Fibroblast of upper back skin (primary cell): ENCODE measurements at regions not wholly inside any gene's neighbourhood (a gene's known extent, or its start where the extent isn't known, plus 50 kb on each side); places are given as distances from the start of the nearest gene placed in this dataset.
"Not testable (repeated sequence)": the region's sequence is repeated elsewhere in the genome, so short reads cannot be mapped to it uniquely, and the experiment has no call there.

Source experiments
- DNase-seq: peaks from one replicate; pipeline ENCODE4 v3.0.0-alpha.2; 2013

GRCh38 chr5:62956597-62956996, 378.0 kb downstream of the LRRC70 start:
- no peak for DNase-seq

DNA sequence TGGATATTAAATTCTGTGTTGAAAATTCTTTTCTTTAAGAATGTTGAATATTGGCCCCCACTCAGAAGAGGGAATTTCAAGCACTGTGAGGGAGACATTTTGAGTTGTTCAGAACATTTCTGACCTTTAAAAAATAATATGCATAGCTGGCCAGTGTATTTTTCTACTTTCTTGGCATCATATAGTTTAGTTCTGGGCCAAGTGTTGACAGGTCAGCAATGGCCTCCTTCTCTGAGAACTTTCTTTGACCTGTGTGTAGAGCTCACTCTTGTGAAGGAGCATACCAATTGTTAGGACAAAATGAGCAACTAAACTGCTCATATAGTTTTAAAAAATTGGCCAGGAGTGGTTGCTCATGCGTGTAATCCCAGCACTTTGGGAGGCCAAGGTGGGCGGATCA, 376.0 kb downstream of the LRRC70 start:
- no peak for DNase-seq

DNA sequence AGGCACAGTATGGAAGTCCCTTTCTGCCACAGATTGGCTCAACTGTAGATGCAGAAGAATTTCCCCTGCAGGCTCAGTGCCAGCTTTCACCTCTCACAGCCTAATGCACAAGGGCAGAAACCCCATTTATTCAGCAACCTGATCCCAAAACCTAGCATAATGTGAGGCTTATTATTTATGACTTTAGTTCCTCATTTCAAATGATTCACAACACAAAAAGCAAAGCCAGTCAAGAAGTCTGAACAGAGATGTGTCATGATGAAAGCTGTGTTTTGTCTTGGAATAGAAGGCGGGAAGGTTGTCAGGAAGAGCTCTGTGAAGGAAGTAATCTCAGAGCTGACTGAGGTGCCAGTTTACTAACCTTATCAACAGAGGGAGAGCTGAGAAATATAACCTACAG, 369.7 kb downstream of the LRRC70 start:
- no peak for DNase-seq

DNA sequence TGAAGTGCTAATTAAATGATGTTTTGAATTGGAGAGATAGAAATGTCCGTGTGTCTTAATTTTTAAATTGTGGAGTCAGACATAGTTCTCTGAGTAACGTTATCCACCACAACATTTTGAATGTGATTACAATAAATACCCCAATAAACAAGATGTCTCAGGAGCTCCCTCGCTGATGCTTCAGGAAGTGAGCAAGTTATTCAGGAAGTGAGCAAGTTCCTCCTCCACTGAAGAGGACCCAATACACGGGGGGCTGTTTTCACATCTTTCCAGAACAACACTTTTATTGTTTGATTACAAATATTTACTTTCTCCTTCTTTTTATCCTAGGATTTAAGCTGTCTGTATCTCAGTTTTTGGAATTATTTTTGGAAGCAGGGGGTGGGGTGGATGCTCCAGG, 363.8 kb downstream of the LRRC70 start:
- no peak for DNase-seq

GRCh38 chr5:62938927-62939326, 360.3 kb downstream of the LRRC70 start:
- DNase-seq: peak; percentile 4

DNA sequence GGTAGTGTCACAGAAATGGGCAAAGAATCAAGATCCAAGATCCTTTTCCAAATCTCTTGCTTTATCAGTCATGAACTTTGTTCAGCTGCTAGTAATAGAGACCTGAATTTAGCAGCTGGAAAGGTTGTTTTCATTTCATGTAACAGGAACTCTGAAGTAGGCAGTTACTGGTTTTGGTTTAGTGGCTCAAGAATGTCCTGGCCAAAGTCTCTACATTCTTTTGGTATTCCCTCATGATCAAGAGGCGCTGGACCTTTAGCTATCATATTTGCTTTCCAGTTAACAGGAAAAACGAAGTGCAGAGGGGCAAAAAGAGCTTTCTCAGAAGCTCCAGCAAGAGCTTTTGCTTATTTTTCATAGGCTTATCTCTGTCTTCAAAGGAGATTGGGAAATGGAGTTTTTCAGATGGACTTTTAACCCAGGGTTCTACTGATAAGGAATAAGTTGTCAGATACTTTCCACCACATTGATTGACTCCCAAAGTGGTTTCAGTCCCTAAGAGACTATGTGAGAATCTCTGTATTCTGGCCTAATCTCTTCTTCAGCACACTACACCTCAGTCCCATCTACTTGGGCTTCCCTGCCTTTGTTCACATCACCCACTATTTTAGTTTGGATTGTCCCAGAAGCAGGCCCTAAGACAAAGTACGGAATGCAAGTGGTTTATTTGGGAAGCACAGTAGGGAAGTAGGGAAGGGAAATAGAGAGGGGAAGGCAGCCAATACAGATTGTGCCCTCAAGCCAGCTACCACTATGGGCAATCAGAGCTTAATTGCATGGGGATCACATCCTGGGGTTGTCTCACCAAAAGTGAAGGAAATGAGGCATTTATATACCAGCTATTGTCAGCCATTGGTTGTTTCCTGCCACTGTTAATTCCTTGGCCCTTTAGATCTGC, 359.3 kb downstream of the LRRC70 start:
- peak; percentile 36 for DNase-seq

DNA sequence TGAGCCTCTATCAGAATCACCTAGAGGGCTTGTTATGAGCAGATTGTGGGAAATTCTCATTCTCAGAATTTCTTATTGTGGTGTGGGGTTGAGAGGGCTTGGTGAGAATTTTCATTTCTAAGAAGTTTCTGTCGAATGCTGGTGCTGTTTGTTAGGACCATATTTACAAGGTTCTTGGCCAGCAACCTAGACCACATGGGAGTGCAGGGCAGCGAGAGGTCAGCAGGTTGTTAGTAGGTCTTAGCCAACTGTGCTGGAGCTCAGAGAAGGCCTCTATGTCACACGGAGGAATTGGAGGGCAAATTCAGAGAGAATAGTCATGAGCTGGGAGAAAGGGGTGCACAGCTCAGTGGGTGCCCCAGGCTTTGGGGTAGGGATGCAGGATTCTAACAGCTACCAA, 357.0 kb downstream of the LRRC70 start:
- DNase-seq: no peak

DNA sequence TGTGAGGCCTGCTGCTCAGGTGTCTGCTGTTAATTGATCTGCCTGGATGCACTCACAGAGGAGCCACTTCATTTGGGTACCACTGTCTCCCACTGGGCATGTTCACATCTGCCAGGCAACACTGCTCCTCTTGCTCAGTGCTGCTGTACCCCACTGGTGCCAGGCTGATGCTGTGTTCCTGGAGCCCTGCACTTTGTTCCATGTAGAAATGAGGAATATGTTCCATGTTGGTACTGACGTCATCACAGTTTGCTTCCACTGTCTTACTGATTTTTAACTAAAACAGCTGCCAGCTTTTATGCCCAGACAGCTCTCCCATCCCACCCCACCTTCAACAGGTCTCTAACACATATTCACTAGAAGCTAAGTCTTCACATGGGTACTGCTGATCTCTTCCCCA, 355.7 kb downstream of the LRRC70 start:
- DNase-seq: no peak

DNA sequence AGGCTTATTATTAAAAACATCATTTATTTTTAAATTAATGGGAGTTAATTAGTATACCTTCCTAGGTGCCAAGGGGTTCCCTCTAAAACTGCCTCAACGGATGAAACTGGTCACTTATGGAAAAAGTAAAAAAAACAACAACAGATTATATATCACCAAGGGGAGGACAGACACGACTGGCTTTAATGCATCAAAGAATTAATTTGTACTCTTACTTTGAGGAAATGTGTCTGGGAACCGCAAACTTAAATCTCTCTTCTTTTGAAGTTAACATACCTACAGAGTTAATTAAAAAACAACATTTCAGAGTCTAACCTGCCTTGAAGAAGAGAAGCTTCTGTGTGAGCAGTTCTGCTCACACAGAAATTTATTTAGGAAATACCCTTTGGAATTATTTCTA, 354.6 kb downstream of the LRRC70 start:
- DNase-seq: no peak

DNA sequence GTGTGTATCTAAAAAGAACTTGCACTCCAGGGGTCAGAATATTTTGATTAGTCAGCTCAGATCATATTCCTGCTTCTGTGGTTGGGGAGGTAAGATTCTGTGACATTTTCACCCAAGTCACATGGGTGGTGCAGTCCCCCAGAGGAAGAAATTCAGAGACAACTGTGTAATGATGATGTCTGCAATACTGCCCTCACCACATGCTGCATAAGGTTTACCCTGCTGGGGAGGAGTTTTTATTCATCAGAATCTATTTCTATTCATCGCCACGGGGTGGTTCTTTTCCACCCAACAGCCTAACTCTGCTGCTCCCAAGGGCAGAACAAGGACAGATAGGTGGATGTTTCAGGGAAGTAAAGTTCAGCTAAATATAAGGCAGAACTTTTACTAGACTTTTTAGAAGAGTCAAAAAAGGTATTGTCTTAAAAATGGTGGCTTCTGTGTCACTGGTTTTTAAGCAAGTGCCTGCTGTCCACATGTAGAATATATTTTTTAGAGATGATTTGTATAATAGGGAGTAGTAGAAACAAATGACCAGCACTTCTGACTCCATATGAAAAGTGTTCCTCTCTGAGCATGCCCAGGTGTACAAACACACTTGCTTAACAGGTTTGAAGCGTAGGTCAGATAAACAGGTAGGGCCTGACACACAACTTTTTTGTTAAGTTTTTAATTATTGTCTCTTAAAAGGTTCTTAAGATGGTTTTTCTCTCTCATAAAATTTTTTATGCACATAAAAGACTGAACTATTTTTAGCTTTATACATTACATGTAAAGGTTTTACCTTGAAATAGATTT, 352.7 kb downstream of the LRRC70 start:
- no peak for DNase-seq

- no peak for DNase-seq
These were observed 343.6 kb downstream of the LRRC70 start for GRCh38 chr5:62922191-62922590.

DNA sequence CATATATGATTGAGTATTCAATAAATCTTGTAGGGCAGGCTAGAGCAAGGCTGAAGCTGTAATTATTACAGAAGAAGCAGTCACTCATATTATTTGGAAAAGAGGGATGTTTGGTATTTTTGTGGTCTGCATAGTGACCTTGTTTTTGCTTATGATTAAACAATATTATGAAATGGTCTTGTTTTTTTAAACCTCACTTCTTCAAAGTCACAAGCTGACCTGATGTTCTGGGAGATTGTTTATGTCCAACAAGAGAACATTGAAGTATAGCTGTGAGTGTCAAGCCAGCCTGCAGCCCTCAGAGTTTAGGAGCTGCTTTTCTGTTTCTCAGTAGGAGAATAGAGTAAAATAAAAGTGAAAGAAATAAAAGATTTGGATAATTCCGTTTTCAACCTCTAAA, 342.2 kb downstream of the LRRC70 start:
- DNase-seq: no peak

- DNase-seq: no peak
These were observed 330.7 kb downstream of the LRRC70 start for GRCh38 chr5:62909326-62909725.

DNA sequence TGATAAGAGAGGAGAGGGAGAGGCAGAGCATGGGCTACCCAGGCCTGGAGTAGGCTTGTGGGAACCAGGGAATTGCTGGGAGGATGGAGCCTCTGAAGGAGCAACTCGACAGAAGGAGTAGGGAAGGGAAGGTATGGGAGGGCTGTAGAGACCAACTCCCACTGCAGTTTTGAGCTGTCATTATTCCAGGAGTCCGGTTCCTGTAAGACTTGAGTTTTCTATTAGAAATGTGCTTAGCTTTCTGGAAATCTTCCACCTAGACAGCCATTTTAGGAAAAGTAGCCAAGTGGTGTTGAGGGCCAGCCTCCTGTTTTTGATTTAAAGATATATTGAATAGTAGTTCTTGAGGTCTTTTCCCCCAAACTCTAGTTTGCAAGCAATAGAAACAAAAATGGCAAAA, 323.5 kb downstream of the LRRC70 start:
- DNase-seq: no peak

DNA sequence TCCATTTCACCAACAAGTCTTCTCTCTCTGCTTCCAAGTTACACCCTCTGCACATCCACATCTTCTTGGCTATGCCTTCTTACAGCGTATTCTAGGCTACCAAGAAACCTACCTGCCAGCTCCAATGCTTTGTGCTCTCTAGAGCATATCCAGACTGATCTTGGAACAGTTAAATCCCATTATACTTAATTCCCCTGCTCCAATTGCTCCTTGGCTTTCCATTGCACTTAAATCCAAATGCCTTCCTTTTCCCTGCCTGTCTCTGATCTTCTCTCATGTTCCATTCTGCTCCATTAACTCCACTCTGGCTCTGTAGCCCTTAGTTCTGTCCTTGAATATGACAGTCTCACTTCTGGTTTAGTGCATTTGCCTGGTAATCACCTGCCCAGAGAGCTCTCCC, 322.4 kb downstream of the LRRC70 start:
- DNase-seq: no peak

DNA sequence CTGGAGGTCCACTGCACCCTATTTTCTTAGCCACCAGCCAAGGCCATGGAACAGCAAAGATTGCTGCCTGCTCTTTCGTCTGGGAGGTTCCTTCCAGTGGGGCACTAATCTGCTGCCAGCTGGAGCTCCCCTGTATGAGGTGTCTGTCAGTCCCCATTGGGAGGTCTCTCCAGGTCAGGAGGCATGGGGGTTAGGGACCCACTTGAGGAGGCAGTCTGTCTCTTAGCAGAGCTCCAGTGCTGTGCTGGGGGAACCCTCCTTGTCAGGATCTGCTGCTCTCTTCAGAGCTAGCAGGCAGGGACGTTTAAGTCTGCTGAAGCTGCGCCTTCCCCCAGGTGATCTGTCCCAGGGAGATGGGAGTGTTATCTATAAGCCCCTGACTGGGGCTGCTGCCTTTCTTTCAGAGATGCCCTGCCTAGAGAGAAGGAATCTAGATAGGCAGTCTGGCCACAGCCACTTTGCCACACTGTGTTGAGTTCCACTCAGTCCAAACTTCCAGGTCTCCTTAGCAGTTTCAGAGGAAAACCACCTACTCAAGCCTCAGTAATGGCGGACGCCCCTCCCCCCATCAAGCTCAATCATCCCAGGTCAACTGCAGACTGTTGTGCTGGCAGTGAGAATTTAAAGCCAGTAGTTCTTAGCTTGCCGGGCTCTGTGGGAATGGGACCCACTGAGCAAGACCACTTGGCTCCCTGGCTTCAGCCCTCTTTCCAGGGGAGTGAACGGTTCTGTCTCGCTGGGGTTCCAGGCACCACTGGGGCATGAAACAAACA, 317.7 kb downstream of the LRRC70 start:
- no peak for DNase-seq

DNA sequence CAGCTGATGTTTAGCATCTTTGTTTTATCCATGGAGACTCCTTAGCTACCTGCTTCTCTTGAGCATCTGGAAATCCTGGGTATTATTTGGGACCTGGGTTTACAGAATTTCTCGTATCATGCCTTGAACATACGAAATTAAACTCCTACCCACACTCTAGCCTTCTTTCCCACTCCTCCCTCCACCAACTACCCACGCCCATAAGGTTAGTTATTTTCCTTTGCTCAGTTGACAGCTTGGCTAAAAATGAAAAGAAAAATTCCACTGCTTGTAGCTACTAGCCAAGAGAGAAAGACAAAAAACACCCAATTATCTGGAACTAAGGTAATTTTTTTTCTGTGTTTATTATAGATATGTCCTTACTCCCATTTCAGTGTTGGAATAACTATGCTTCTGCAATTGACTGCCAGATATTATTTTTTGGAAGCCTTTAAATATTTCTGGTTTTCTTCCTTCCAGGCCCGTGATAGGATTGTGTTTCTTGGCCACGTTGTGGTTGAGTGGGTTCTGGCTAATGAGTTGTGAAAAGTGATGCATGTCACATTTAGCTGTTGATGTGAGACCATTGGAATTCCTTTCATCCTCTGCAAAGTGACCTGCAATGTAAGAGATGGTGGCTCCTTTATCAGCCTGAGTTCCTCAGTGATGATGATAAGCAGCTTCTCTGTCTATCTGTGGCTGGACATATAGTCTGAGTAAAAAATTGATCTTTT, 308.1 kb downstream of the LRRC70 start:
- DNase-seq: no peak

DNA sequence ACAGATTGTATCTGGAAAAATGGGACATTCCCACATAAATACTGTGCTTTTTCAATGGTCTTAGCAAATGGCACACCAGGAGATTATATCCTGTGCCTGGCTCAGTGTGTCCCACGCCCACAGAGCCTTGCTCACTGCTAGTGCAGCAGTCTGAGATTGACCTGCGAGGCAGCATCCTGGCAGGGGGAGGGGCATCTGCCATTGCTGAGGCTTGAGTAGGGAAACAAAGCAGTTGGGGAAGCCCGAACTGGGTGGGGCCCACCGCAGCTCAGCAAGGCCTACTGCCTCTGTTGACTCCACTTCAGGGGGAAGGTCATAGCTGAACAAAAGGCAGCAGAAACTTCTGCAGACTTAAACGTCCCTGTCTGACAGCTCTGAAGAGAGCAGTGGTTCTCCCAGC, 258.7 kb downstream of the LRRC70 start:
- not testable (repeated sequence) for DNase-seq

- DNase-seq: no peak
These were observed 251.0 kb downstream of the LRRC70 start for GRCh38 chr5:62829604-62829986.

DNA sequence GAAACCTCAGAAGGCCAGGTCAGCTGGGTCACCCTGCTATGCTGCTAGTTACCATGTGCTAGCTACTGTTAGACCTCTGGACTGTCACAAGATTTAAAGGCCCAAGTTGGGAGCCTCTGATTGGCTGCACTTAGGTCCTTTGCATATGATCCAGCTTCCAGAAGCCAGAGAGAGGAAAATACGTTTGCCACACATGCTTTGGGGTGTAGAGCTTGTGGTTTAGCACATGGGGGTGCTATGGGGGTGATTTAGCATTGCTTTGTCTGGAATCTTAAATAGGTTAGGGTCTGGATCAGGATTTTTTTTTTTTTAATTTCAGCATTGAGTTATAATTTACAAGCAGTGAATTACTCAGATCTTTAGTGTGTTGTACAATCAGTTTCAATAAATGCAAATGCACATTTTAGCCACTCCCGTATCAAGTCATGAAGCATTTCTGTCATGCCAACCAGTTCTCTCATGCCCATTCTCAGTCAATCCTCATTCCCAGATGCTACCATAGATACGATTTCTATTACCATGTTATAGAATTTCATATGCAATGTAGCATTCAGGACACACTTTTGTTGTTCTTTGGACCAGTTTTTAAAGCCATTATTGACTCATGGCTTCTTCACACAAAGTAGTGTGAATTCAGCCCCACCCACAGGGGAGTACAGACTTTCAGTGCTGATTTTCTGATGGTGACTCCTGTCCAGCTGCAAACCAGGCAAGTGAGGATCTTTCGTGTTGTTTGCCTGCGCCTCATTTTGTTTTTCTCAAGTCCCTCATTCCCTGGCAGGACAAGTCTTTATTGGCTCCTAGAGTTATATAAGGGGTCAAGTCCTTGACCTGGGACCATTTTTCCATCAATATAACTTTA, 250.4 kb downstream of the LRRC70 start:
- DNase-seq: no peak

DNA sequence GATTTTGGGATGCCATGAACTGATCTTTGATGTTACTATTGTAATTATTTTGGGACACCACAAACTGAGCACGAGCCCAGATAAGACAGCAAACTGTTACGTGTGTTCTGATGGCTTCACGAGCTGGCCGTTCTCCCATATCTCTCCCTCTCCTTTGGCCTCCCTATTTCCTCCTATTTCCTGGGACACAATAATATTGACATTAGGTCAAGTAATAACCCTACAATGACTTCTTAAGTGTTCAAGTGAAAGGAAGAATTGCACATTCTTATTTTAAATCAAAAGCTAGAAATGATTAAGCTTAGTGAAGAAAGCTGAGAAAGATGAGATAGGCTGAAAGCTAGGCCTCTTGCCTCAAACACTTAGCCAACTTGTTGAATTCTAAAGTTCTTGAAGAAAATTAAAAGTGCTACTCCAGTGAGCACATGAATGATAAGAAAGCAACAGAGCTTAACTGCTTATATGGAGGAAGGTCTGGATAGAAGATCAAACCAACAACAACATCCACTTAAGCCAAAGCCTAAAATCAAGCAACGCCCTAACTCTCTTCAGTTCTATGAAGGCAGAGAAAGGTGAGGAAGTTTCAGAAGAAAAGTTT, 247.1 kb downstream of the LRRC70 start:
- DNase-seq: no peak
